SK-N-MC (cell line): ENCODE measurements at regions not wholly inside any gene's neighbourhood (a gene's known extent, or its start where the extent isn't known, plus 50 kb on each side); places are given as distances from the start of the nearest gene placed in this dataset.

Experiments used
- DNase-seq: peaks from one replicate; pipeline ENCODE4 v3.0.0-alpha.2; 2011; ENCODE audit warnings: low read depth, low spot score
- H3K27ac ChIP-seq: fragments of 200-600 bp; sonication (generic); 2 replicates; pipeline ENCODE4 v1.5.1; 2016; ENCODE audit warnings: mixed run types
- H3K36me3 ChIP-seq: fragments of 200-600 bp; sonication (generic); 2 replicates; pipeline ENCODE4 v1.6.1; 2017; ENCODE audit warnings: antibody characterized with exemption, low read length, mixed read lengths; ENCODE audit not compliant: insufficient read depth
- H3K4me3 ChIP-seq: fragments of 200-600 bp; sonication (generic); 2 replicates; pipeline ENCODE4 v1.5.1; 2016
- H3K9ac ChIP-seq: fragments of 200-600 bp; sonication (generic); 2 replicates; pipeline ENCODE4 v1.8.0; 2017; ENCODE audit warnings: mixed run types, mixed read lengths; ENCODE audit not compliant: insufficient read length
- H3K9me3 ChIP-seq: fragments of 200-600 bp; sonication (generic); 2 replicates; pipeline ENCODE4 v1.6.1; 2017; ENCODE audit warnings: low read depth, mild to moderate bottlenecking, antibody characterized with exemption, low read length, moderate library complexity, mixed read lengths
- EZH2 ChIP-seq: fragments of 200-600 bp; sonication (generic); IDR thresholded peaks from one replicate; pipeline ENCODE4 v1.6.1; 2017; ENCODE audit warnings: antibody characterized with exemption
- FOXP2 ChIP-seq: optimal IDR thresholded peaks from 2 replicates; pipeline ENCODE3; 2011; ENCODE audit warnings: mild to moderate bottlenecking, moderate library complexity; ENCODE audit not compliant: insufficient read depth; ENCODE audit errors: extremely low read length, control extremely low read depth
- POLR2AphosphoS5 ChIP-seq: IDR thresholded peaks from 2 replicates; pipeline ENCODE4 v1.6.1; 2012; ENCODE audit warnings: mild to moderate bottlenecking, low read depth, low read length, borderline replicate concordance

DNA sequence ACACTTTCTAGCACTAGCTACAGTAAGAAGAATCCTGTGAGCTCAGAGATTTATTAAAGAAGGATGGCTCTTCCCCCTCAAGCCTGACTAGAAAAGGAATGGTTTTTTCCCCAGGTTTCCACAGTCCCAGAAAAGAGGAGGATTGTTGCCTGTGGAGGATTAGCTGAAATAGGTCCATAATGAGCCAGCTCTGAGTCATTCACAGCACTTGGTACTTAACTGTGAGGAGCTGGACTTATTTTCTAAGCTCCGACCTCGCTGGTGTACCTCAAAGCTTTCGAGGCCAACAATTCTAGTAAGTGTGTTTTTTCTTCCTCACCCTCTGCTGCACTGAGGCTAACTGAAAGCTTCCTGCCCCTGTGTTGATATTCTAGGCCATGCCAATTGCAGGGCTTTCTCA, 222.5 kb upstream of the IL12B start:
- no peak overlapping the region for H3K27ac ChIP-seq
- no peak overlapping the region for H3K9ac ChIP-seq
- TF ChIP-seq FOXP2, result no peak
- no peak for TF ChIP-seq EZH2
- TF ChIP-seq POLR2AphosphoS5, result no peak
- no peak overlapping the region for H3K4me3 ChIP-seq
- no peak for DNase-seq
- H3K36me3 ChIP-seq, result no peaks in the 10 kb centered on the region
- H3K9me3 ChIP-seq, result no peaks in the 10 kb centered on the region

- Histone ChIP-seq H3K9me3 (no peaks in the 10 kb centered on the region), H3K4me3 (no peak overlapping the region), H3K27ac (no peak overlapping the region), H3K9ac (no peak overlapping the region), H3K36me3 (no peaks in the 10 kb centered on the region)
- TF ChIP-seq EZH2 (no peak), FOXP2 (no peak), POLR2AphosphoS5 (no peak)
- DNase-seq, result no peak
These were observed 223.5 kb upstream of the IL12B start for GRCh38 chr5:159553792-159554191.

GRCh38 chr5:159555084-159555483, 224.8 kb upstream of the IL12B start:
- no peak overlapping the region for H3K27ac ChIP-seq
- TF ChIP-seq FOXP2, result no peak
- no peak for TF ChIP-seq EZH2
- TF ChIP-seq POLR2AphosphoS5, result no peak
- DNase-seq, result no peak
- no peaks in the 10 kb centered on the region for H3K9me3 ChIP-seq
- no peak overlapping the region for H3K4me3 ChIP-seq
- H3K36me3 ChIP-seq, result no peaks in the 10 kb centered on the region
- H3K9ac ChIP-seq, result no peak overlapping the region

DNA sequence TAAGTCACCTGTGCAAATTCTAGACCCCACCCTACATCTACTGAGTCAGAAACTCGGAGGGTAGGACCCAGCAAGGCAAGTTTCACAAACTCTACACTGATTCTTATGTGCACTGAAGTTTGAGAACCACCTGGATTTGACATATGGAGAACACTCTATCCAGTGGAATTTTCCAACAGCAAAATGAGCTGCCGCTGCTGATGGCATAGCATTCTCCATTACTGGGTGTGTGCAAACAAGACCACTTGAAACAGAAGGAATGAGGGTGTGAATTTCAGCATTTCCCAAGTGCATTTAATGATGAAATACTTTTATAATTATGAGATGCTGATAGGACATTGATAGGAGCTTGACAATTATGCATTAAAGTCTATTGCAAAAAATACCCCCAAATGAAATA, 229.1 kb upstream of the IL12B start:
- H3K27ac ChIP-seq, result no peak overlapping the region
- no peak for TF ChIP-seq EZH2
- no peak for TF ChIP-seq POLR2AphosphoS5
- no peak for TF ChIP-seq FOXP2
- no peak overlapping the region for H3K9ac ChIP-seq
- DNase-seq, result no peak
- no peak overlapping the region for H3K4me3 ChIP-seq
- H3K9me3 ChIP-seq, result no peaks in the 10 kb centered on the region
- H3K36me3 ChIP-seq, result no peaks in the 10 kb centered on the region

DNA sequence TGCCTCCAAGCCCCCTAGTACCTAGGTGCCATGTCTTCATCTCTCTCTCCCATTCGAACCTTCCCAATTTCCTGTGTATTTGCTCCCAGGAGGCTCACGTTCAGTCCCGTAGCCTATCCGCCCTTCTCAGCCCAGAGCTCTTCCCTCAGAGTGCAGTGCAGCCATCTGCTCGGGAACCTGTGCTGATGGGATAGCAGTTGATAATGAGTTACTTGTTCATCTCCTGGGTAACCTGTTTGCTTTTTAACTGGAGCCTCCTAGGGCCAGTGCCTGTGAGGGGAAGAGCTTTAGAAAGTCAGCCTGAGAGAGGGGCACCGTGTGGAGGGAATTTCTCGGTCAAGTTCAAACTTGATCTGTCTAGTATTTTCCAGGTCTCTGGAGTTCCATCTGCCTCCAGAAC, 229.8 kb upstream of the IL12B start:
- TF ChIP-seq EZH2 (no peak), POLR2AphosphoS5 (no peak), FOXP2 (no peak)
- DNase-seq, result no peak
- no peaks in the 10 kb centered on the region for H3K9me3 ChIP-seq
- no peak overlapping the region for H3K9ac ChIP-seq
- H3K36me3 ChIP-seq, result no peaks in the 10 kb centered on the region
- no peak overlapping the region for H3K27ac ChIP-seq
- no peak overlapping the region for H3K4me3 ChIP-seq

GRCh38 chr5:159564031-159564430, 233.7 kb upstream of the IL12B start:
- no peak for DNase-seq

DNA sequence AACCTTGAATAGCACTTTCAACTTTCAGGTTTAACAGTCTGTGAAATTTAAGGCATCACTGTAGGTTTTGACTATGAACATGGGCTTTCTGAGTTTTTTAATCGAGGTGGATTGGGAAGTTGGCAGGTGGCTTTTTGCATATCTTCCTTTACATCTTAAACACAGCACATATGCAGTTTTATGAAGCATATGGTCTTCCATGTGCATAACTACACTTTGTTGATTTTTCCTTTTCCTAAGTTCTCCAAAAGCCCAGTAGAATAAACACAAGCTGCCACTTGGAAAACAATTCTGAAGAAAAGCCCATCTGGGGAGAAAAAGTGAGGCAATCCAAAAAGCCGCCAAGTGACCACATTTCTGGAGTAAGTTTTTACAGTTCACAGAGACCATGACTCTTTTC, 236.5 kb upstream of the IL12B start:
- Histone ChIP-seq H3K9me3 (no peaks in the 10 kb centered on the region), H3K4me3 (no peak overlapping the region), H3K9ac (no peak overlapping the region), H3K27ac (no peak overlapping the region), H3K36me3 (no peaks in the 10 kb centered on the region)
- DNase-seq, result no peak
- TF ChIP-seq FOXP2, result no peak
- no peak for TF ChIP-seq EZH2
- no peak for TF ChIP-seq POLR2AphosphoS5

More at GRCh38 chr5:159564031-159564430, 233.7 kb upstream of the IL12B start:
- Histone ChIP-seq H3K27ac (no peak overlapping the region), H3K36me3 (no peaks in the 10 kb centered on the region), H3K9ac (no peak overlapping the region), H3K9me3 (no peaks in the 10 kb centered on the region), H3K4me3 (no peak overlapping the region)
- no peak for TF ChIP-seq FOXP2
- no peak for TF ChIP-seq EZH2
- no peak for TF ChIP-seq POLR2AphosphoS5

- TF ChIP-seq EZH2 (no peak), FOXP2 (no peak), POLR2AphosphoS5 (no peak)
- Histone ChIP-seq H3K9me3 (no peaks in the 10 kb centered on the region), H3K9ac (no peak overlapping the region), H3K36me3 (no peaks in the 10 kb centered on the region), H3K27ac (no peak overlapping the region), H3K4me3 (no peak overlapping the region)
- no peak for DNase-seq
These were observed 237.2 kb upstream of the IL12B start for GRCh38 chr5:159567461-159567860.

DNA sequence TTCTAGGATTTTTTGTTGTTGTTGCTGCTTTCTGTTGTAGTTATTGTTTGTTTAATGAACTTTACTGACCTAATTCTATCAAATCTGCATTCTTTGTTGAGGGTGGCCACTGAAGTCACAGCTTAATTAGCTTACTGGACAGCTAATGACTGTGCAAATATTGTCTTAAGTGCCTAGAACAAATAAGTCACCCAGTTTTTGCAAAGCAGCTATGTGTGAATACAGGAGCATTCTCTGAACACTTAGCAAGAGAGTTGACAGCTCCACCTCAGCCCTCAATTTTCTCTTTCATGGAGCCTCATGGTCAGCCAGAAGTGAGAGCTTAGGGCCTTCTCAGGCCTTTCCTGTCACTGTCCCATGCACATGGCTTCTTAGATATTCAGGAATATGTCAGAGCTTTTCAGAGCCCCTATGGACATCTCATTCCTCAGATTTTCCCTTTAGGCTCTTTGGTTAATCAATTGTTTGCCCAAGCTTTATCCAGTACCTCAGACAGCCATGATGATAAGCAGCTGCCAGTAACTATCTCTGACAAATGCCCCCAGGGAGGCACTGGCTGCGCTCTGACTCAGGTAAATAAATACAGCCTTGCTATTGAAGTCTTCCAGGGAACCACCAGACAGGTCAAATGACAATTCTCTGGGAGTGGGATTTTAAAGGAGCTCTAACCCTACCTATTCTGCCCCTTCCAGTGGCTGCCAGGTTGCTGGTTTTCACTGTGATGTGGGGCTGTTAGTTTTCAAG, 241.4 kb upstream of the IL12B start:
- TF ChIP-seq EZH2, result no peak
- TF ChIP-seq FOXP2, result no peak
- no peak for TF ChIP-seq POLR2AphosphoS5
- DNase-seq, result no peak
- Histone ChIP-seq H3K27ac (no peak overlapping the region), H3K9me3 (no peaks in the 10 kb centered on the region), H3K36me3 (no peaks in the 10 kb centered on the region), H3K4me3 (no peak overlapping the region), H3K9ac (no peak overlapping the region)
